ENCODE measurements at regions not wholly inside any gene's neighbourhood (a gene's known extent, or its start where the extent isn't known, plus 50 kb on each side); places are given as distances from the start of the nearest gene placed in this dataset.

DNA sequence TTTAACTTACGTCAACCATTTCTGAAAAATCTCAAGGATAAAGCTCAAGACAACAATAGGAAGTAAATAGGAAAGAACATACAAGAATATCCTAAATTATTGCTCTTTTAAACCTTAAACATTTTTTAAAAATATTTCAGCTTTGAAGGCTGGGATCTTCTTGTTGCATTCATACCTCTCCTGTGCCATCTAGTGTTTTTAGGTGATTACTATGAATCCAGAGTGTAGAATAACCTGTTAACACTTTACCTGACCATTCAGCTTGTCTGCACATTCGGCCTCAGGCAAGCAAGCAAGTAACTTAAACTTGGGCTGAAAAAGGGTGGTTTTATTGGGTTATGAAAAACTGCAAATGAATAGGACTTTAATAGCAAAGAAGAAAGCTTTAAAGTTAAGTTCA lies 507.8 kb upstream of the INTU start:
- TF ChIP-seq, protein P1, sequence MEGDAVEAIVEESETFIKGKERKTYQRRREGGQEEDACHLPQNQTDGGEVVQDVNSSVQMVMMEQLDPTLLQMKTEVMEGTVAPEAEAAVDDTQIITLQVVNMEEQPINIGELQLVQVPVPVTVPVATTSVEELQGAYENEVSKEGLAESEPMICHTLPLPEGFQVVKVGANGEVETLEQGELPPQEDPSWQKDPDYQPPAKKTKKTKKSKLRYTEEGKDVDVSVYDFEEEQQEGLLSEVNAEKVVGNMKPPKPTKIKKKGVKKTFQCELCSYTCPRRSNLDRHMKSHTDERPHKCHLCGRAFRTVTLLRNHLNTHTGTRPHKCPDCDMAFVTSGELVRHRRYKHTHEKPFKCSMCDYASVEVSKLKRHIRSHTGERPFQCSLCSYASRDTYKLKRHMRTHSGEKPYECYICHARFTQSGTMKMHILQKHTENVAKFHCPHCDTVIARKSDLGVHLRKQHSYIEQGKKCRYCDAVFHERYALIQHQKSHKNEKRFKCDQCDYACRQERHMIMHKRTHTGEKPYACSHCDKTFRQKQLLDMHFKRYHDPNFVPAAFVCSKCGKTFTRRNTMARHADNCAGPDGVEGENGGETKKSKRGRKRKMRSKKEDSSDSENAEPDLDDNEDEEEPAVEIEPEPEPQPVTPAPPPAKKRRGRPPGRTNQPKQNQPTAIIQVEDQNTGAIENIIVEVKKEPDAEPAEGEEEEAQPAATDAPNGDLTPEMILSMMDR (IDR thresholded peaks at IDR 0.05): no peak
- TF ChIP-seq POLR2A (IDR thresholded peaks at IDR 0.05): no peak
